ENCODE measurements at regions not wholly inside any gene's neighbourhood (a gene's known extent, or its start where the extent isn't known, plus 50 kb on each side); places are given as distances from the start of the nearest gene placed in this dataset.
"Not testable (repeated sequence)": the region's sequence is repeated elsewhere in the genome, so short reads cannot be mapped to it uniquely, and the experiment has no call there.

DNA sequence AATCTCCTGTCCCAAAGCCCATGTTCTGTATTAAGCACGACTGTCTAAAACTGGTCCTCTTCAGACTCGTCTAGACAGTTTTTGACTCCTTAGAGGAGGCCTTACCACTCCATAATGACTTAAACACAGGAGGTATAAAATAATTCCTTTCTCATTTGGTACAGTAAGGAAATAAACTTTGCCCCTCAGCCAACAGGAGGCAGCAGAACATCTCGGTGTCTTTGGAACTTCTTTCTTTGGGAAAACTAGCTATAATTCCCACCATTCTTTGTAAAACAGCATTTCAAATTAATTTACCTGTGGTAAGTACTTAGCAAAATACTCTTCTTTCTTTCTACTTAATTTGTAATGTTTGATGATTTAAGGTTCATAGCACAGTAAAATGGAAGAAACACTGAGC, 292.7 kb upstream of the G2E3 start:
- no peak for DNase-seq (ENCODE audit: low spot score)

DNA sequence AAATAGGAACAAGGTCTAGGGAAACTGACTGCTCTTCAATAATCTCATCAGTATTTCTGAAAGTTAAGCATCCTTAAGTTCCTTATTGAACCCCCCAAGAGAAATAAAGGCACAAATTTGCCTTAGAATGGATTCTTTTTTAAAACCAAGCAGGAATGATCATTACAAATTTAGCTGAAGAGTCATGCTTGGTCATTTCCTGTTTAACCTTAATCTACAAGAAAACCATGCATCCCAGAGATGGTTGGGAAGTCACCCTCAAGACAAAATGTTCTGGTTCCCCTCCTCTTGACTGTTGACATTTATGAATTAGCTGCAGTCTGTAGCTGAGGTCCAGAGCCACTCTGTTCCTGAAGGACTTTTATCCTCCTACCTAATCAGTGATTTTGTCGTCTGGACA, 291.8 kb upstream of the G2E3 start:
- DNase-seq (ENCODE audit: low spot score) = no peak

DNA sequence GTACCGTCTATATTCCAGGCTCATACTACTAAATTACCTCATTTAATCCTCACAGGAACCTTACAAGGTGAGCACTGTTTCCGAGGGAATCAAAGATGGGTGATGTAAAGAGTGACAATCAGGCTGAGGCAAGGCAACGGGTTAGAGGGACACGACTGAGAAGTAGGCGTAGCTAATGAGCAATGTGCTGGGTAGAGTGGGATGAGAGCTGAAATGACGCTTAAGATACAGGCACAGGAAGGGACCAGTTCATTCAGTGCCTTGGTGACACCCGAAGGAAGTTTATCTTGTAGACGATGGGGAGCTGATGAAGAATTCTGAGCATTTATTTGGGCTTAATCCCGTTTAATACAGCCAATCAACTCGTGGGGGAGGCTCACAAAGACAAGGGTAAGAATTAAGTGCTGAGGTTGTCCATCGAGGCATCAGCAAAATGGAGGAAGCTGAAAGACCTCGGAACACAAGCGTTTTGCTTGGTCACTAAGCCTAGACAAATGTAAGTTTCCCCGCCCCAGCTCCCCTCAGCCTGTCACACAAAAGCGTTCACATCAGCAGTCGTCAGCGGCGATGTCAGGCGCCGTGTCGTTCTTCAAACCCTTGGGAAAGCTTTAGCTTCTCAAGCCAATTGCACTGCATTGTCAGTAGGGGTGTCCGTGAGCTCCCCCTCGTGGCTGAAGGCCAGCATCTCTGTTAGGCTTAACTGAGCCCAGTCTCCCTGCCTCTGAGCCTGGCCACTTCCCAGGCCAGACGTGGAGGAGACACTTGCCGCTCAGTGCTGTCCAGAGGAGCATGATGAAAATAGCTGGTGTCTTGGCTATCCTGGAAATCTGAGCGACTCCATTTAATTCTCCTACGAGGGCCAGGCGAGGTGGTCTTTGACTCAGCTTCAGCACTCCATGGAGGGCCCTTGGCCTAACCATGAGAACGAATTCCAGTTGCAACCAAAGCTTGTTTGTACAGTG, 288.5 kb upstream of the G2E3 start:
- DNase-seq (ENCODE audit: low spot score) = peak; percentile 75

DNA sequence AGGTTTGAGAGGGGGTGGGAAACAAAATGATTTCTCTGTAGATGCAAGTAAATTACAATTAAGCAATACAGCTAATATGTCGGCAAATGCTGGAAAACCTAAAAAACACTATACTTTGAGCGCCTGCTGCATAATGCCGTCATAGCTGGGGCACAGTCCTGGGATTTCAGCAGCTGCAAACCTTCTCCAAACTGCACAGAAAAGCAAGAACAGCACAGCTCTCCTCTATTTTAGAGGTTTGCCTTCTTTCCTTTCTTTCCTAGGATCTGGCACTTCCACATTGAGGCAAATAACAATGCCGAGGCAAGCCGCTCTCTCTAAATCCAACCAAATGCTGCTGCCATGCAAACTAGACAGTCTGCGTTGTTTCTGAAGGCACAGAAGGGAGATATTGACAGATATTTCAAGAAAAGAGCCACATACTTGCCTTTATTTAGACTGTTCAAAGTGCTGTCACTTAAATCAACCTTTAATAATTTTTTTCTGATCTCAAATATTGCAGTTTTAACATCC, 287.1 kb upstream of the G2E3 start:
- no peak for DNase-seq (ENCODE audit: low spot score)

DNA sequence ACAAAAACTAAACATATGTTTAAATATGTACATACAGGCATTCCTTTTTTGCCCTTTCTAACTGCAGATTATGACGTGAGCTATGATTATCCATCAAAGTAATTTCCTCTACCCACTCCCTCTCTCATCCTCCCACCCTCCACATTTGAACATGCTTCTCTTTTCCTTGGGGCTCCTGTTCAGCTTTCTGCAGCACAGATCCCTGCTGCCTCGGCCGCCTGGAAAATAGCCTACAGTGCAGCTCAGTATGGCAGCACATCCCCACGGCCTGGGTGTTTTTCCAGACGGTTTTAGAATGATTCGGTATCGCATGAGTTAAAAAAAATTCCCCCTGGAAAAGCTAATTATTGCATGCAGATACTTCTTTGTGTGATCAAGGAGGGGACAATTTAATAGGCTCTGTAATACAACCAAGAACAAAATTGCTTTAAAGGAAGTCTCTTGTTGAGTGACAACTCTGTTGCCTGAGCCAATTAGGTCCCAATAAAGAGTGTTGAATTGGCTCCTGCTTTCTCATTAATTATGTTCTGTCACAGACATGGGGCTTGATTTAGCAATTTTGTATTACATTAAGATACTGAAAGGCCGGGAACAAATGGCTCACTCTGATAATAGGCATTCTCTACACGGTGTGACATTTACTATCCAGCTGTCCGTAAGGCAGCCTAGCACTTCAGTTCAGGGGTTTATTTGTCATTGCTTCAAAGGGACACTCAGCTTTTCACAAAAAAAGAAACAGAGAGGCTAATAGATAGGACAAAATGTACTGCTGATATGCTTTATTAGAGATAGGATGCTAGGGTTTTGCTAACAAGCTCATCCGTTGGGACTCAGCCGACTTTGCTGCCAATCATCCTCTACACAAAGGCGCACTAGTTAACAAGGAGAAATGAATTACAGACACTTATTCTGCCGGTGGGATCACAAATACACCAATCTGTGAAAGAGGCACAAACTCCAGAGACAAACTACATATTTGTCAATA, 285.8 kb upstream of the G2E3 start:
- DNase-seq (ENCODE audit: low spot score) = no peak

DNA sequence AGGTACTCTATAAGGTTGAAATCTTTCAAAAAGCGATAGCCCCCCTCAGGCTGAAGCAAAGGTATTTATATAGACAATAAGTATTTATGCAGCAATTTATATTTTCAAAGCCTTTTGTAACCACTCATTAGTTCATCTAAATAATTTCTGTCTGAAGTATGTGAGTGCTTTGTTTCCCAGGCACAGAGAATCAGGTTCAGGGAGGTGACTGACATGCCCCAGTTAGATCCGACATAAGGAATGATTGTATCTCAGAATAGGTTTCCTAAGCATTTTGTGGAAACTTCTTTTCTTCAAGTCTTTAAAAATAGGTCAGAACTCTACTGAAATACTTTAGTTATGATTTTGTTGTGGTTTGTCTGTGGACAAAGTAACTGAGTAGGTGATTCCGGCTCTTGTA, 283.4 kb upstream of the G2E3 start:
- no peak for DNase-seq (ENCODE audit: low spot score)

DNA sequence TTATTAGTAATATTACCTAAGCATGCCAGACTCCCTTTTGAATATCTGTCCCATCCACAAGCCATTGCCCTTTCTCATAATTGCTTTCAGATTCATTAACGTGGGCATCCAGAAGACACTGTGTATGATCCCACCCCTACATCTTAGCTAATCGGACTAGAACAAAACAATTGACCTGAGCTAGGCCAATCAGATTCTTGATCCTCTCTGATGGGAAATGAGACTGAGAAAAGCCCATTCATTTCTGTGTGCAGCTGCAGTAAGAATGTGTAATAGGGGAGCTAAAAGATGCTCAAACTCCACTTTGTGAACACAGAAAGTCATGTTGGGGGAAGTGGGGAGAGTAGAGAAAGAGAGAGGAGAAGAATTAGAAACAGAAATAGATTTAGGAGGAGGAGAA, 281.7 kb upstream of the G2E3 start:
- DNase-seq (ENCODE audit: low spot score) = no peak

DNA sequence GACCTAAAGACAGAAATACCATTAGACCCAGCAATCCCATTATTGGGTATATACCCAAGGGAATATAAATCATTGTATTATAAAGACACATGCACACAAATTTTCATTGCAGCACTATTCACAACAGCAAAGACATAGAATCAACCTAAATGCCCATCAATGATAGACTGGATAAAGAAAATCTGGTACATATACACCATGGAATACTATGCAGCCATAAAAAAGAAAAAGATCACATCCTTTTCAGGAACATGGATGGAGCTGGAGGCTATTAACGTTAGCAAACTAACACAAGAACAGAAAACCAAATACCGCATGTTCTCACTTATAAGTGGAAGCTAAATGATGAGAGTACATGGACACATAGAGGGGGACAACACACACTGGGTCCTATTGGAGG, 280.1 kb upstream of the G2E3 start:
- DNase-seq (ENCODE audit: low spot score) = not testable (repeated sequence)

DNA sequence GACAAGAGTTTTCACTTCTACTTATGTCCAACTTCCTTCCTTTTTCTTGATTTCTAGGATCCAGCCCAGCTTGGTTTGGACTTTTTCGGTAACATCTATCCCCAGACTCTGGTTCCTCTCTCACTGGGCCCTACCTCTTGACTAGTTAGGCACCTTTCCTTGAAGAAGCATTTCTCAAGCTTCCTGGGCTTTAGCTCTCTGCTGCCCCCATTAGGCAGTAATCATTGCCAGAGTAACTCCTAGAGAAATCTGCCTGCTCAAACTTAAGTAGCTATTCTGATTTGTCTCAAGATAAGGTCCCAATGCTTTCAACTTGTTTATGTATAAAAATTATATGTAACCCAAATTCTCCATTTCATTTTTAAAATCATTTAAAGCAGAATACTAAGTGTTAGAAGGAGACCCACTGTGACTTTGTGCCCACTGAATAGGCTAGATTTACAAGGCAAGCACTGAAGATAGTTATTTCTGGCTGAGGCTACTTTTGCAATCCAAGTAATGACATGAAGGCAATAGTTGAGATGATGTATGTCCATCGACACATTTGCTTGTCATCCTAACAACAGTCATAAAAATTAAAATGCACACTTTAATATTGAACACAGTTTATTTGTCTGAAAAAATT, 275.0 kb upstream of the G2E3 start:
- peak; percentile 66 for DNase-seq (ENCODE audit: low spot score)

DNA sequence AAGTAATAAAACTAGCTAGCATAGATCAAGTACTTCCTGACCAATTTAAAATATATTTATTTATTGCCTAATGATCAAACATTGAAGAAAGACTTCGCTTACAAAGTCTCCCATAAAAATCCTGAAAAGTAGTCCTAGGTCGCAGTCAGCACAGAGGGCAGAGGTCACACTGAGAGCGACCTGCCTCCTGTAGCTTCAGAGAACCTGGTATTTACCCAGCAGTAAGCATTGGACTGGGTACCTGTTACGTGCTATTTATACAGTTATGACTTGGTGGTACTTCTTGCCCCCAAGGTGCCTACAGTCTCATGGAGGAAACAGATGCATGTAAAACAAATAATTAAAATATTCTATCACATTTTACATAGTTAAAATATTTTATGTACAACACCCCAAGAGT, 274.1 kb upstream of the G2E3 start:
- DNase-seq (ENCODE audit: low spot score) = no peak

DNA sequence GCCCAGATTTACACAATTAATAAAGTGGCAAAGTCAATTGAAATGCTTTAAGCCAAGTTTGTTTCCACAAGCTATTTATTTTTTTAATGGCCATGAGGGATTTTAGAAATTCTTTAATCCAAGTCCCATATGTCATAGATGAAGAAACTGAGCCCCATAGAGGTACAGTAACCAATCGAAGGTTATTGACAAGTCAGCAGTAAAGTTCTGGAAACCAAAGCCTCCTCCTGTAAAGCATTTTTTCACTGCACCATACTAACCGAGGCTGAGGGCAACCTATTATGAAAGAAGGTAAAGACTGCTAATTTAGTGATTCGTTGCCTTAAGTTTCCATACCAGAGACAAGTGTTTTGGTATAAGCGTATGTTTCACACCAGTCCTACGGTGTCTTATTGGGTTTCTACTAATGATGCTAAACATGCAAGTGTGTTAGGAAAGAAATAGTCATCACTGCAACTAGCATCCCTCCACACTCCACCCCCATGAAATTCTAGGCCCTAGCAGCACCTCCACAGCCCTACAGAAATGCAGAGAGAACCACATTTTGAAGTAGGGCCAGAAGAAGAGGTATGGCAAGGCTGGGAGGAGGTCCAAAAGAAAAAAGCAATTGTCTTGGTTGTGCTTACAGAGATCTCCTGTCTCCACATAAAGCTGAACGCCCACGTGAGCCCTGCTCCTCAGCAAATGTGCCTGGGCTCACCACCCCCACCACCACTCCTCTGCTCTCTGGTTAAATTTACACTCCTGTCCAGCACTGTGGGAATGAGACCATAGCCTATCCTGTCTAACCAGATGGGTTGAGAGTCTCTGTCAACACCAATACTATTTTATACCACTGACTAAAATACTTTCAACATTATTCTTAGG, 271.1 kb upstream of the G2E3 start:
- DNase-seq (ENCODE audit: low spot score) = no peak

DNA sequence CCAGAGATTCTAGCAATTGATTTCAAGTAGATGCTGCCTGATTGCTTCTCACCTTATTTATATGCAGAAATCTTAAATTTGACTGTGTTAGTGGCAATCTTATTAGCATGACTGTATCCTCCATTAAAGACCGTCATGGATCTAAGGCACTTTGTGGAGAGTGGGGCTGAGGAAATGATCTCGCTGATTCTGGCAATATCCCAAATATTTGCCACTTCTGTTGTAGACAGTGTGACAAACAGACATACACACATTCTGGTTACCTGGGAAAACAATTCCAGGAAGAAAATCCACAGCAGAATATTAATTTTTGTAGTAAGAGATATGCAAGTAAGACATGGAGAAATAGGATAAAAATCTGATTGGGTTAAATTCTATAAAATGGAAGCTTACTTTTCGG, 269.0 kb upstream of the G2E3 start:
- DNase-seq (ENCODE audit: low spot score) = no peak

DNA sequence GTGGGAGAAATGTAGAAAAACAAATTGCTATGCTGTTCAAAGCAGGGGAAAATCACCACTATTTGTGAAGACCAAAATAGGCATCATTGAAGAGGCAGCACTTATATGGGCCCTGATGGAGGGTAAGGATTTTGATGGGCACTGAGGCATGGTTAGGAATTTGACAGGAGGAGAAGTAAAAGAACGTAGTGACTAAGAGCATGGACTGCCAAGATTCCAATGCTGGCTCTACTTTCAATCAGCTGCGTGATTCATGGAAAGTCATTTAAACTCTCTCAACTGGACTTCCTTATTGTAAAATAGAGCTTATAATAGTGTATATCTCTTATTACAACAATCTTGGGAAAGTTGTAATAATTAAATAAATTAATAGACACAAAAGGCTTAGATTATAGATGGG, 267.7 kb upstream of the G2E3 start:
- DNase-seq (ENCODE audit: low spot score) = no peak

DNA sequence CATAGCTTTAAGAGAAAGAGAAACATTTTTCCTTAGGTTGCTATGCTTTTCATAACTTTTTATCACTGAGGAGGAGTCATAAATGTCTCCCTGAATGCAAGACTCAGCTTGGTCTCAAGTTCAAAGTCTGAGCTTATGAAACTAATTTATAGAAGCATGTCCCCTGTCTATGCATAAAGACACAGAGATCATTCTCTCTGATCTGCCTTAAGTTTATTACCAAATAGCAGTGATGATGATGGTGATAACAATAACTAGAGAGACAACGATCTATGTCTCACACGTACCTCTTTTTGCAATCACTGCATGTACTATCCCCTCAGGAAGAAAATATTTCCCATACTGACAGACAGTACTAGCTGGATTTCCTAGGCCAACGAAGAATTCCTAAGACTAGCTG, 266.4 kb upstream of the G2E3 start:
- DNase-seq (ENCODE audit: low spot score) = no peak

DNA sequence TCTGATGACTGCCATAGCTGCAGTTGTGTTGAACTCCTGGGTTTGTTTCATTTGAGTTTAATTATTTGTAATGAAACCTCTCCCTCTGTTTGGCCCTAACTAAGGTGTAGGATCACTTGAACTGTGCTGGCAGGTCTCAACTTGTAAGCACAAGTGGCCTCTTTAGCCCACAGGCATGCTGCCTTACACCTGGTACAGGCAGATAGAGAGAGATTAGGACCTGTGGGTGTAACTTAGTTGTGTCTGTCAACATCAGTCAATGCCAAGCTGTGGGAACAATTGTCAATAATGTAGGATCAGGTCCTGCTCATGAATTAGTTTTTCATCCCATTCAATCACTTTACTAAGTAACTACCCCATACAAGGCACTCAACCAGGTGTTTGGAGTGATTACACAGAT, 263.0 kb upstream of the G2E3 start:
- no peak for DNase-seq (ENCODE audit: low spot score)

DNA sequence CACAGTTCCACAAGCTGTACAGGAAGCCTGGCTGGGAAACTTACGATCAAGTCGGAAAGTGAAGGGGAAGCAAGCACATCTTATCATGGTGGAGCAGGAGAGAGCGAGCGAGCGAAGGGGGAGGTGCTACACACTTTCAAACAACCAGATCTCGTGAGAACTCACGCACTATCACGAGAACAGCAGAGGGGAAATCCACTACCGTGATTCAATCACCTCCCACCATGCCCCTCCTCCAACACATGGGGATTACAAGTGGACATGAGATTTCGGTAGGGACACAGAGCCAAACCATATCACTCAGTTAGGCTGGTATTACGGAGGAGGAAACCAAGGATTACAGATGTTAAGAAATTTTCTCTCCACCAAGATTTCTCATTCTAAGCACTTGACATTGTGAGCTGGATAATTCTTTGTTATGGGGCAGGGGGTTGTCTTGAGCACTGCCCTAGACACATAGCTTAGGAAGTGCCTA, 262.0 kb upstream of the G2E3 start:
- DNase-seq (ENCODE audit: low spot score) = no peak

DNA sequence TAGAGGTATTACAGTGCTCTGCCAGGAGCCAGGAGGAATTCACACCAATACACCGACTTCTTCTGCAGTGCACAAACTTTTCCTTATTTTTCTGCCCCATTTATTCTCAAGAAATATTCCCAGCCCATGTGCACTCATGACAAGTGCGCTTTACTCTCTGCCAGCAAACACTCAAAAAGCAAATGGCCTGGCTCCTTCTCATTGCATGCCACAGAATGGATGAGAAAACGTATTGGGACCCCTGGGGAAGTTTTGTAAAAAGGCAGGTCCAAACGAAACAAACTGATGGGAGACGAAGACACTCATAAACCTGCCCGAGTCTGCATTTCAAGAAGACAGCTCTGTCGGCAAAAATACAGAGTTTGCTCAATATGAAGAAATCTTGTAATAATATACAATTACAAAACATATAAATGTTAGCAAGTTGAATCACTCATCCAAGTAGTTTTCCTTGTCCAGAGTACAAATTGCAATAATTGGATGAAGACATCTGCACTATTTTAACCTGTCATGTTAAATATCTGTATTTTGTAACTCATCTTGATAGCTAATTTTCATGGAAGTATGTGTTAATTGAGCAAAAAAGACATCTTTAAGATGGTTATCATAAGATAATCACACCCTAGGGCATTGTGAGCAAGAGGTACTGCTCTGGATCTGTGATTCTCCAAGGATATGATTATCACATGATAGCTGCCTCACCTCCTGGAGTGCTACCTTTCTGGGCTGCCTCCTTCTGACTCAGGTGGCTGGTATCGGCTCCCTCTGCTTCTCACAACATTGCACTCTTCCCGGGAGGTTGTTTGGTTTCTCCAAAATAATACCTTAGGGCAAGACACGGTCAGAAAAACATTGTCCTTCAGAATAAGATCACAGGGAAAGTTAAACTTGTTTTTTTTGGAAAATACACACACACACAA, 260.8 kb upstream of the G2E3 start:
- no peak for DNase-seq (ENCODE audit: low spot score)

DNA sequence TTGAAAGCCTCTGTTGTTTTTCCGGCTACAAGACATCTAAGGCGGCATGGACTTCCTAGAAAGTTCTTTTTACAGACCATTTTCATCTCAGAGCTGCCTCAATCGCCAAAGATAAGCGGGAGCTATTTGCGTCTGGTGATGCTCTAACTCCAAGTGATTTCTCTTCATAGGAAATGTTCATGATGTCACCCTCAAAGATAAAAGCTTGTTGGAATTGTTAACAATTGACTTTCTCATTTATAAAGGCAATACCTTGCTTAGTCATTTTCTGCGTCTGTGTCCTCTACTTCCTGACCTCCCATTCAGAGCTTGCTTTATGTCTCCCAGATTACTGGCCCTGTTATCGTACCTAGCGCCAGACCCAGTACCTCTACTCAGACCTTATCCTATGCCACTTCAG, 259.0 kb upstream of the G2E3 start:
- no peak for DNase-seq (ENCODE audit: low spot score)

DNA sequence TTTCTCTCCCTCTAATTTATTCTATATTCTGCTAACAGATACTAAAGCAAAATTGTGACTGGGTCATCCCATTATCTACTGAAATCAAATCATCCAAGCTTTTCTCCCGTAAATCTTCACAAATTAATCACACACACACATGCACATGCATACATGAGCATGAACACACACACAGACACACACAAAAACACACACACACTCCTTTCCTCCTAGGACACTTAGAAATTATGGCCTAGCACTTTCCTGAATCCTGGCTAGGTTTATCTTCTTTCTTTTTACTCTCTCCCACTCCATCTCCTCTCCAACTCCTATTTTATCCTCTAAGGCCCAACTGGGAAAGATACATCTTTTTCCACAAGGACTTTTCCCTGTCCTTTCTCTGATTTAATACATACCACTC, 255.6 kb upstream of the G2E3 start:
- DNase-seq (ENCODE audit: low spot score) = no peak

DNA sequence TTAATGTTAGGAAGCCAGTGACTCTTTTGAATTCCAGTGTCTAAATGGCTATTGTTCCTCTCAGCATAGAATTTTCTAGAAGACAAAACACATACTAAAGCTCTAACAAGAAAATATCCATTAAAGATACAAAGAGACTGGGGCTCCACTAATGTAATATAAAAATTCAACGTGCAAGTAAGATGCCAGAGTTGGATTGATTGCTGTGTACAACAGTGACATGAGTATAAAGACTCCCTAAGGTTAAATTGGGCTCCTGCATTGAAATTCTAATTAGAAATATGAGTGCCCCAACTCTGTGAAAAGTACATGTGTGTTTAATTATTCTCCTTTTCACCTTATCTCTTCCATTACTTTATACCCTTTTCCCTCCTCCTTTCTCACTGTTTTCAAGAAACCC, 253.6 kb upstream of the G2E3 start:
- DNase-seq (ENCODE audit: low spot score) = no peak
